ENCODE measurements at regions not wholly inside any gene's neighbourhood (a gene's known extent, or its start where the extent isn't known, plus 50 kb on each side); places are given as distances from the start of the nearest gene placed in this dataset.

GRCh38 chr15:46753946-46754345 is 963.4 kb upstream of the SEMA6D start:
- Histone ChIP-seq H3K27me3 (ENCODE audit: low read depth) (no peaks in the 10 kb centered on the region), H3K4me1 (no peaks in the 10 kb centered on the region), H3K36me3 (no peaks in the 10 kb centered on the region), H3K9me3 (no peaks in the 10 kb centered on the region), H3K4me3 (no peak overlapping the region), H3K27ac (no peak overlapping the region)
- intact Hi-C loops (cut with DNase I), result no loop called here
- ATAC-seq, result no peak
- DNase-seq, result no peak
- TF ChIP-seq CTCF (IDR thresholded peaks at IDR 0.05), result no peak

GRCh38 chr15:46763091-46763490 is 954.2 kb upstream of the SEMA6D start:
- no peak for ATAC-seq
- DNase-seq, result no peak
- H3K9me3 ChIP-seq, result peaks cover 2% of the 10 kb centered on the region
- no peaks in the 10 kb centered on the region for H3K4me1 ChIP-seq
- TF ChIP-seq CTCF (IDR thresholded peaks at IDR 0.05), result no peak
- no peak overlapping the region for H3K27ac ChIP-seq
- H3K27me3 ChIP-seq (ENCODE audit: low read depth), result no peaks in the 10 kb centered on the region
- H3K4me3 ChIP-seq, result no peak overlapping the region
- intact Hi-C loops (cut with DNase I), result no loop called here
- no peaks in the 10 kb centered on the region for H3K36me3 ChIP-seq

GRCh38 chr15:46764851-46765250 is 952.5 kb upstream of the SEMA6D start:
- no peaks in the 10 kb centered on the region for H3K27me3 ChIP-seq (ENCODE audit: low read depth)
- intact Hi-C loops (cut with DNase I), result no loop called here
- H3K4me1 ChIP-seq, result no peaks in the 10 kb centered on the region
- H3K36me3 ChIP-seq, result no peaks in the 10 kb centered on the region
- TF ChIP-seq CTCF (IDR thresholded peaks at IDR 0.05), result no peak
- H3K4me3 ChIP-seq, result no peak overlapping the region
- no peak overlapping the region for H3K27ac ChIP-seq
- DNase-seq (no peak), ATAC-seq (no peak)
- H3K9me3 ChIP-seq, result peaks cover 16% of the 10 kb centered on the region

GRCh38 chr15:46766021-46766420 is 951.3 kb upstream of the SEMA6D start:
- Histone ChIP-seq H3K4me1 (no peaks in the 10 kb centered on the region), H3K27ac (no peak overlapping the region), H3K4me3 (no peak overlapping the region), H3K36me3 (no peaks in the 10 kb centered on the region), H3K9me3 (peaks cover 16% of the 10 kb centered on the region), H3K27me3 (ENCODE audit: low read depth) (no peaks in the 10 kb centered on the region)
- intact Hi-C loops (cut with DNase I), result no loop called here
- no peak for ATAC-seq
- DNase-seq, result no peak
- no peak for TF ChIP-seq CTCF (IDR thresholded peaks at IDR 0.05)

- Histone ChIP-seq H3K27me3 (ENCODE audit: low read depth) (no peaks in the 10 kb centered on the region), H3K36me3 (no peaks in the 10 kb centered on the region), H3K4me3 (no peak overlapping the region), H3K4me1 (no peaks in the 10 kb centered on the region), H3K9me3 (peaks cover 16% of the 10 kb centered on the region), H3K27ac (no peak overlapping the region)
- DNase-seq (no peak), ATAC-seq (no peak)
- intact Hi-C loops (cut with DNase I), result no loop called here
- TF ChIP-seq CTCF (IDR thresholded peaks at IDR 0.05), result no peak
Observed at GRCh38 chr15:46768287-46768686, 949.0 kb upstream of the SEMA6D start.

GRCh38 chr15:46773016-46773415 is 944.3 kb upstream of the SEMA6D start:
- no peak for ATAC-seq
- DNase-seq, result no peak
- Histone ChIP-seq H3K9me3 (peaks cover 15% of the 10 kb centered on the region), H3K36me3 (no peaks in the 10 kb centered on the region), H3K27me3 (ENCODE audit: low read depth) (no peaks in the 10 kb centered on the region), H3K4me1 (no peaks in the 10 kb centered on the region), H3K27ac (no peak overlapping the region), H3K4me3 (no peak overlapping the region)
- intact Hi-C loops (cut with DNase I), result no loop called here
- no peak for TF ChIP-seq CTCF (IDR thresholded peaks at IDR 0.05)

Data from lower lobe of right lung (tissue), 2 donors.